HG03159 (cell line): ENCODE measurements at regions not wholly inside any gene's neighbourhood (a gene's known extent, or its start where the extent isn't known, plus 50 kb on each side); places are given as distances from the start of the nearest gene placed in this dataset.
"Not testable (repeated sequence)": the region's sequence is repeated elsewhere in the genome, so short reads cannot be mapped to it uniquely, and the experiment has no call there.

ENCODE experiments used
- ATAC-seq: cut with Tn5 transposase; IDR thresholded peaks from one replicate; pipeline ENCODE4 v1.9.1; 2021; ENCODE audit warnings: mild to moderate bottlenecking, moderate library complexity; ENCODE audit not compliant: unreplicated experiment

- ATAC-seq: peak; percentile 94
Observed at GRCh38 chr12:47312808-47313426, 233.2 kb upstream of the AMIGO2 start.

DNA sequence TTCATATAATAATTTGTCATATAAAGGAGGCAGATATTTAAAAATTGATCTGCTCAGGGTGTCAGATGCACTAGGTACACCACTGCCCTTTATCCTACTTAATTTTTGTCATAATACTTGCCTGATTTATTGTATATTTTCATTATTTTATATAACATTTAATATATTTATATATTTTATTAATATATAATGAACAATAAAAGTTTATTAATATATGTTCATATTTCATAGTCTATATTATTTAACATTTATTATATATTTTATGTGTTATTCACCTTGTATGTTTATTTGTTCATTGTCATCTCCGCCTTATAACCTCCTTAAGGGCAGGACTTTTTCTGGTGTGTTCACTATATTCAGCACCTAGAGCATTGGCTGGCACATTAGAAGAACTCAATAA is 232.4 kb upstream of the AMIGO2 start:
- ATAC-seq: no peak

DNA sequence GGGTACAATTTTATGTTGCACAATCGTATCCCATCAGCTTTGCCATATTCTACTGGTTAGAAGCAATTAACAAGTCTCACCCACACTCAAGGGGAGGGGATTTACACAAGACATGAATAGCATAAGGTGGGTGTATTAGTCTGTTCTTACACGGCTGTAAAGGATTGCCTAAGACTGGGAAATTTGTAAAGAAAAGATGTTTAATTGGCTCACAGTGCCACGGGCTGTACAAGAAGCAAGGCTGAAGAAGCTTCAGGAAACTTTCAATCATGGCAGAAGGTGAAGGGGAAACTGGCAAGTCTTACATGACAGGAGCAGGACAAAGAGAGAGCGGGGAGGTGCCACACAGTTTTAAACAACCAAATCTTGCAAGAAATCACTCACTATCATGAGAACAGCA is 231.8 kb upstream of the AMIGO2 start:
- no peak for ATAC-seq

GRCh38 chr12:47311010-47311409 is 231.3 kb upstream of the AMIGO2 start:
- ATAC-seq: no peak

DNA sequence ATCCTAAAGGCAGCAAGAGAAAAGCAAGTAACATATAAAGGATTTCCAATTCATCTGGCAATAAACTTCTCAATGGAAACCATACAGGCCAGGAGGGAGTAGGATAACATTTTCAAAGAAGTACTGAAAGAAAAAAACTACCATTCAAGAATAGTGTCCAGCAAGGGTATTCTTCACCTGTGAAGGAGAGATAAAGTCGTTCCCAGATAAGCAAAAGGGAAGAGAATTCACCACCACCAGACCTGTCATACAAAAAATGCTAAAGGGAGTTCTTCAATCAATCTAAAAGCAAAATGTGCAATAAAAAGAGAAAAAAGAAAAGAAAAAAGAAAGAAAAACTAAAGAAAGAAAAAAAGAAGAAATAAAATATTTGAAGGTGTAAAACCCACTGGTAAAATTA is 228.9 kb upstream of the AMIGO2 start:
- no peak for ATAC-seq

DNA sequence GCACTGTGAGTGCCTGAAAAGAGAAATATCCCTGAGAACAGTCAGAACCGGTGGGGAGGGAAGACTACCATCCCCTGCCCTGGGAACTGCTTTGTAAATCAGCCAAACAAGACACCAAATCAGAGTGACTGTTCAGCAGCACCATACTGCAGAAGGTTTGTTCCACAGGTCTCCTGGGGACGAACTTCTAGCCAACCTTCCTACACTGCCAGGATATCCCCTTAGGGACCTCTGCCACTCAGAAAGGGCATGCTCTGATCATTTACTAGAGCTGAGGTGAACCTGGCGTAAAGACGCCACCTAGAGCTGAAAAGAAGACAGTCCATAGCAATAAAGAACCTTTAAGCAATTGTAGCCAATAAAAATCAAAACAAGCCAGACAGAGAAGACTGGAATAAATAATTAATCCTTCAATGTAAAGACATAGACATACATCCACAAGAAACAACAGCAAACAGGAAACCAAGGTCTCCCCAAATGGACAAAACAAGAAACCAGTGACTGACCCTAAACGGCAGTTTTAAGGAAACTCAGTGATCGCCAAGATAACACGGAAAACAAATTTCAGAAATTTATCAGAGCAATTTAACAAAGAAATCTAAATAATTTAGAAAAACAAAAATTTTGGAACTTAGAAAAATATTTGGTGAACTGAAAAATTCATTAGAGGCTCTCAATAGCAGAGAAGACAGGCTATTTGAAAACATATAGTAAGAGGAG is 228.1 kb upstream of the AMIGO2 start:
- peak; percentile 91 for ATAC-seq

DNA sequence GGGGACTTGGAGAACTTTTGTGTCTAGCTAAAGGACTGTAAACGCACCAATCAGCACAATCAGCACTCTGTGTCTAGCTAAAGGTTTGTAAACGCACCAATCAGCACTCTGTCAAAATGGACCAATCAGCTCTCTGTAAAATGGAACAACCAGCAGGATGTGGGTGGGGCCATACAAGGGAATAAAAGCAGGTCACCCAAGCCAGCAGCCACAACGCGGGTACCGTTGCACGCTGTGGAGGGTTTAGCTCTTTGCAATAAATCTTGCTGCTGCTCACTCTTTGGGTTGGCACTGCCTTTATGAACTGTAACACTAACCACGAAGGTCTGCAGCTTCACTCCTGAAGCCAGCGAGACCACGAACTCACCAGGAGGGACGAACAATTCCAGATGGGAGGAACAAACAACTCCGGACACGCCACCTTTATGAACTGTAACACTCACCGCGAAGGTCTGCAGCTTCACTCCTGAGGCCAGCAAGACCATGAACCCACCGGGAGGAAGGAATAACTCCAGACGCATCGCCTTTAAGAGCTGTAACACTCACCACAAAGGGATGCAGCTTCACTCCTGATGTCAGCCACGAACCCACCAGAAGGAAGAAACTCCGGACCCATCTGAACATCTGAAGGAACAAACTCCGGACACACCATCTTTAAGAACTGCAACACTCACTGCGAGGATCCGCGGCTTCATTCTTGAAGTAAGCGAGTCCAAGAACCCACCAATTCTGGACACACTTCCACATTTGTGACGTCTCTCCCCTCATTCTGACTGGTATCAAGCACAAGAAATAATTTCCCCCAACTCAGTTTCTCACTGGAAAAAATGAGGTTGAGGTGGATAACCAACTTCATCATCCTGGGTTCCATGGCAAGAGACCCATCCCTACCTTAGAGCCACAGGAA is 227.3 kb upstream of the AMIGO2 start:
- not testable (repeated sequence) for ATAC-seq

GRCh38 chr12:47306130-47306529 is 226.4 kb upstream of the AMIGO2 start:
- no peak for ATAC-seq

DNA sequence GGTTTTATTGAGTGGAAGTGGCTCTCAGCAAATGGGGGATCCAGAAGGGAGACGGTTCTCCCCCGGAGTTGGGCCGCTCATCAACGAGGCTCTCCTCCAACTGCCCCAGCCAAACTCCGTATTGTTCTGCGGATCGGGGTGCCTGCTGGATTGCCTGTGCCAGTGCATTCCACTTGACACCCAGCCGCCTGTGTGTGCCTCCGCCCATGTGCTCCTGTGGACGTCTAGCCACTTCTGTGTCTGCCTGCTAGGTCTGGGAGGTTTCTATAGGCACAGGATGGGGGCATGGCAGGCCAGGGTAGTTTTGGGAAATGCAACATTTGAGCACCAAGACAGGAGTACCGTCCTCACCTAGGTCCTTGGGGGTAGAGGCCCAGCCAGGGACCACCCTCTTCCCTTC is 225.7 kb upstream of the AMIGO2 start:
- no peak for ATAC-seq

- ATAC-seq: no peak
Observed at GRCh38 chr12:47303995-47304560, 224.3 kb upstream of the AMIGO2 start.

DNA sequence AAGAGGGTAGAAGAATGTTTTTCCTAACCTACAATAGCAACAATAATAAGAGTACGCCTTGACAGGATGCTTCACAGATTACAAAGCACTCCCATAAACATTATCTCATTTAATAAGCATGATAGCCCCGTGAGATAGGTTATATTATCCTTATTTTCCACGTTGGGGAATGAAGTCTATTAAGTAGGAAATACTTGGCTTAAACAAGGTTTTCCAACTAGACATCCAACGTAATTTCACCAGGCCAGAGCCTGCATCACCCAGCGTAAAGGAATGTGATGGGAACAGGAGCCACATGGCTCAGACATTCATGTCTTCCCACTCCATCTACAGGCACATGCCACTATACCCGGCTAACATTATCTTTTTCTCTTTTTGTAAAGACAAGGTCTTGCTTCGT is 223.4 kb upstream of the AMIGO2 start:
- ATAC-seq: no peak

DNA sequence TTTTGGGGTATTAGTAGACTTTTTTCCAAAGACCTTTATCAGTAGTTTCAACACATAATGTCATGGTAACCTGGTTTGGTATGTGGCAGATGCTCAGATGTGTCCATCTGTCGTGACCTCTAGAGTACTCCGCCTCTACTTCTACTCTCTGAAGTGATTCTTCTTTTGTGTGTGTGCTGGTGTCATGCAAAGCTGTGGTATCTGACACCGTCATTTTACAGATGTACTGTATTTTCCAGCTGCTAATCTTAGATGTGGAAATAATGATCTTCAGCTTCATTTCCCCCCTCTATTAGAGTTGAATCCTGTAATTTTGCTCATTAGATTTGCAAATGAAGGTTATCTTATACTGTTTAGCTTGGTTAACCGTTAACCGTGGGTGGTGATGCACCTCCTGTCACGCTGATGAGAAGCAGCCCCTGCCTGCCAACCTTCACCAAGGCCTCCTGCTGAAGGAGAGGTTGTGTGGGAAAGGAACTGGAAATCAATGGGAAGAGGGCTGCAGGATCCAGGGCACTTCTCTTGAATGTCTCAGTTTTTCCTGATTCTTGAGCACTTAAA is 222.4 kb upstream of the AMIGO2 start:
- peak; percentile 84 for ATAC-seq

DNA sequence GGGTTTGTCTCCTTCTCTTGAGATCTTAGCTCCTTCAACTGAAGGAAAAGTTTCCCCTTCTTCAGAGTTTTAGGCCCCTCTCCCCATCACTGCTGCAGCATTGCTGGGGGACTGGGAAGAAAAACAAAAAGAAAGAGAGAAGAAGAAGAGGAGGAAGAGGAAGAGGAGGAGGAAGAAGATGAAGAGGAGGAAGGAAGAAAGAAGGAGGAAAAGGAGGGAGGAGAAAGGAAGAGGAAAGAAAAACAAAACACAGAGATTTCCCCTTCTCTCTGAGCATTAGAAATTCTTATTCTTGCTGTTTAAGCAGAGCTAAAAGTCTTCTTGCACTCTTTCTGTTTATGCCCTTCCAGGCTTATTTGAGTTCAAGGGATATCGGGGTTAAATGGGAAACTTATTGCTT is 219.8 kb upstream of the AMIGO2 start:
- no peak for ATAC-seq

- ATAC-seq: no peak
Observed at GRCh38 chr12:47297993-47298392, 218.2 kb upstream of the AMIGO2 start.

DNA sequence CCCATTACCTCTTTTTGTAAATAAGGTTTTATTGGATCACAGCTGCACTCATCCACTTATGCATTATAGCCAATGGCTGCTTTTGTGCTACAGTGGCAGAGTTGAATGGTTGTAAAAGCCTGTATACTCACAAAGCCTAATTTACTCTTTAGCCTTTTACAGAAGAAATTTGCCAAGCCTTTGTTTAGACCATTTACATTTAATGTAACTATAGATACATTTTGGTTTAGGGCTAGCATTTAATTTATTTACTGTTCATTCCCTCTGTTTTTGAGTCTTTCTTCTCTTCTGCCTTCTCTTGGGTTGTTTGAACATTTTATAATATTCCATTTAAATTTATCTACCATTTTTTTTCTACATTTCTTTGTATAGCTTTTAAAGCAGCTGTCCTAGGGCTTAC is 217.1 kb upstream of the AMIGO2 start:
- no peak for ATAC-seq

DNA sequence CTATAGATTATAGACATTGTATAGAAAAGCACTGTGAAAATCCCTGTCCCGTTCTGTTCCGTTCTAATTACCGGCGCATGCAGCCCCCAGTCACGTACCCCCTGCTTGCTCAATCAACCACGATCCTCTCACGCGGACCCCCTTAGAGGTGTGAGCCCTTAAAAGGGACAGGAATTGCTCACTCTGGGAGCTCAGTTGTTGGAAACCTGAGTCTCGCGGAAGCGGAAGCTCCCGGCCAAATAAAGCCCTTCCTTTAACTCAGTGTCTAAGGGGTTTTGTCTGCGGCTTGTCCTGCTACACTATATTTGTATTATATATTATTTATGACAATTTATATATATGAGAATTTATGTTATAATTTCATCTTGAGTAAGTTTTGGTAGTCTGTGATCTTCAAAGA is 213.6 kb upstream of the AMIGO2 start:
- ATAC-seq: no peak

- ATAC-seq: no peak
Observed at GRCh38 chr12:47286676-47287075, 206.9 kb upstream of the AMIGO2 start.
